Suprapubic skin (tissue), 3 donors: ENCODE measurements at regions not wholly inside any gene's neighbourhood (a gene's known extent, or its start where the extent isn't known, plus 50 kb on each side); places are given as distances from the start of the nearest gene placed in this dataset.

ENCODE experiments used
- POLR2A ChIP-seq, 2 donors: fragments of 450-650 bp; IDR thresholded peaks; one replicate each; pipeline ENCODE4 v1.6.1; 2017; ENCODE audit warnings: antibody characterized with exemption in 2 of 2, mild to moderate bottlenecking in 2 of 2, moderate library complexity in 2 of 2
- TF ChIP-seq, protein P1 (sequence below), 2 donors: fragments of 200-600 bp in 1 of 2; fragments of 450-650 bp in 1 of 2; sonication (generic) in 1 of 2; IDR thresholded peaks; one replicate each; pipeline ENCODE4 v1.5.1; 2016 to 2019; ENCODE audit warnings: antibody characterized with exemption in 2 of 2, mild to moderate bottlenecking in 1 of 2, moderate library complexity in 1 of 2

DNA sequence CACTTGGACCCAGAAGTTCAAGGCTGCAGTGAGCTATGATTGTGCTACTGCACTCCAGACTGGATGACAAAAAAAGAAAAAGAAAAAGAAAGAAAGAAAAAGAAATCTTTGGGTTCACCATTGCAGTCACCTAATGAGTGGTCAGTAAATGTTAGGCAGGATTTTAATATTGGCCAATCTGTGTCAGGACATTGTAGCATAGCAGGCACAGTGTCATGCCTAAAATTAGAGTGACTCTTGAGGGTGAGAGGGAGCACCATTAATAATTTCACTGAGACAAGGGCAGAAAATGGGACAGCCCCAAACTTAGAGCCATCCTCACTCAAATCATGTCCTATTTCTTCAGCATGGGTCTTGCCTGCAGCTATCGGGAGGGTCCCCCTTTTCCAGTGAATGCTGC lies 221.6 kb upstream of the NRP1 start:
- TF ChIP-seq POLR2A (IDR thresholded peaks at IDR 0.05): no peak
- TF ChIP-seq, protein P1, sequence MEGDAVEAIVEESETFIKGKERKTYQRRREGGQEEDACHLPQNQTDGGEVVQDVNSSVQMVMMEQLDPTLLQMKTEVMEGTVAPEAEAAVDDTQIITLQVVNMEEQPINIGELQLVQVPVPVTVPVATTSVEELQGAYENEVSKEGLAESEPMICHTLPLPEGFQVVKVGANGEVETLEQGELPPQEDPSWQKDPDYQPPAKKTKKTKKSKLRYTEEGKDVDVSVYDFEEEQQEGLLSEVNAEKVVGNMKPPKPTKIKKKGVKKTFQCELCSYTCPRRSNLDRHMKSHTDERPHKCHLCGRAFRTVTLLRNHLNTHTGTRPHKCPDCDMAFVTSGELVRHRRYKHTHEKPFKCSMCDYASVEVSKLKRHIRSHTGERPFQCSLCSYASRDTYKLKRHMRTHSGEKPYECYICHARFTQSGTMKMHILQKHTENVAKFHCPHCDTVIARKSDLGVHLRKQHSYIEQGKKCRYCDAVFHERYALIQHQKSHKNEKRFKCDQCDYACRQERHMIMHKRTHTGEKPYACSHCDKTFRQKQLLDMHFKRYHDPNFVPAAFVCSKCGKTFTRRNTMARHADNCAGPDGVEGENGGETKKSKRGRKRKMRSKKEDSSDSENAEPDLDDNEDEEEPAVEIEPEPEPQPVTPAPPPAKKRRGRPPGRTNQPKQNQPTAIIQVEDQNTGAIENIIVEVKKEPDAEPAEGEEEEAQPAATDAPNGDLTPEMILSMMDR (IDR thresholded peaks at IDR 0.05): no peak
